Transverse colon (tissue), 4 donors: ENCODE measurements at regions not wholly inside any gene's neighbourhood (a gene's known extent, or its start where the extent isn't known, plus 50 kb on each side); places are given as distances from the start of the nearest gene placed in this dataset.

Experiments
- DNase-seq: peaks from one replicate; pipeline ENCODE4 v3.0.0-alpha.2; 2019
- H3K27ac ChIP-seq, 4 donors: fragments of 200-600 bp; sonication (generic); 2 replicates each; pipeline ENCODE4 v1.5.1; 2016 to 2018; ENCODE audit warnings: inconsistent platforms in 4 of 4
- H3K27me3 ChIP-seq: fragments of 200-600 bp; sonication (generic); 2 replicates; pipeline ENCODE4 v1.5.1; 2017; ENCODE audit warnings: inconsistent platforms
- H3K36me3 ChIP-seq, 4 donors: fragments of 200-600 bp; sonication (generic); 2 replicates each; pipeline ENCODE4 v1.5.1; 2017 to 2019; ENCODE audit warnings: inconsistent platforms in 4 of 4
- H3K4me1 ChIP-seq, 4 donors: fragments of 200-600 bp; sonication (generic); 2 replicates each; pipeline ENCODE4 v1.5.1; 2017 to 2020; ENCODE audit warnings: inconsistent platforms in 4 of 4
- H3K4me3 ChIP-seq, 4 donors: fragments of 200-600 bp; sonication (generic); 1 replicate in 1 of 4; 2 replicates in 3 of 4; pipeline versions ENCODE4 v1.5.1 to v1.6.1; 2017 to 2019; ENCODE audit warnings: inconsistent platforms in 4 of 4
- H3K9me3 ChIP-seq, 2 donors: fragments of 200-600 bp; sonication (generic); 2 replicates each; pipeline ENCODE4 v1.5.1; 2017 to 2019; ENCODE audit warnings: inconsistent platforms in 2 of 2
- EP300 ChIP-seq: sonication (generic); formaldehyde crosslinking; IDR thresholded peaks from one replicate; pipeline ENCODE4 v1.6.1; 2017; ENCODE audit warnings: antibody characterized with exemption, low read depth
- POLR2A ChIP-seq: fragments of 450-650 bp; IDR thresholded peaks from one replicate; pipeline ENCODE4 v1.6.1; 2016; ENCODE audit warnings: antibody characterized with exemption, mild to moderate bottlenecking, moderate library complexity
- POLR2AphosphoS5 ChIP-seq, 3 donors: sonication (generic); formaldehyde crosslinking; IDR thresholded peaks; one replicate each; pipeline ENCODE4 v1.6.1; 2016; ENCODE audit warnings: antibody characterized with exemption in 3 of 3
- WGBS, 2 donors: methylation state at CpG; one replicate each; pipeline ENCODE4 v1.1.5; 2018; ENCODE audit warnings: low coverage in 1 of 2; 5-methylcytosine and 5-hydroxymethylcytosine counted together
- in situ Hi-C, 4 donors: fragments of 200-750 bp; cut with MboI; loops; one replicate each; pipeline versions ENCODE4 v1.15.0 to v1.15.1; 2017; ENCODE audit warnings: low sequenced_read_pairs in 3 of 4, low pct_ligation_motif_present in 1 of 4, low pct_unique_long_range_greater_than_20kb in 1 of 4
- intact Hi-C: fragments of 100-400 bp; cut with DNase I; formaldehyde crosslinking; loops from one replicate; pipeline ENCODE4 v1.15.1; 2023; ENCODE audit warnings: low total_unique reads
- TF ChIP-seq, protein P1 (sequence below), 5 experiments: fragments of 200-600 bp in 3 of 5; fragments of 450-650 bp in 2 of 5; sonication (generic) in 3 of 5; IDR thresholded peaks; 1 replicate in 2 of 5; 2 replicates in 3 of 5; pipeline ENCODE4 v1.5.1; 2016 to 2017; ENCODE audit warnings: antibody characterized with exemption in 5 of 5, inconsistent platforms in 3 of 5, mild to moderate bottlenecking in 2 of 5, moderate library complexity in 1 of 5

DNA sequence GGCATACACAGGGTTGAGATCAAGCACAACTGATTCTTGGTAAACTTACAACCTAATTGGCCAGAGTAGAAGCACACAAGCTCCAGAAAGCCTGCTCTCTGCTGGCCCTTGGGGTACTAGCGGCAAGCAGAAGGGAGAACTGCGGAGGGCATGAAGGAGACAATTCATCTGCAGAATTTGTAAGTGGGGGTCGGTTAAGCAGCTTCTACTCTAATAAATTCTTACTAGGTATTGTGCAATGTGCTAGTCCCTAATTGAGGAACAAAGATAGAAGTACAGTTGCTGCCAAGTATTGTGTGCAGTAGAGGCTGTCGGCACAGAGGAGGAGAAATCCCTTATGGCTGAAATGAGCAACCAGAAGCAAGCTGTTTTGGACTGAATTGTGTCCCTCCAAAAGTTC, 91.2 kb upstream of the VEPH1 start:
- TF ChIP-seq, protein P1, sequence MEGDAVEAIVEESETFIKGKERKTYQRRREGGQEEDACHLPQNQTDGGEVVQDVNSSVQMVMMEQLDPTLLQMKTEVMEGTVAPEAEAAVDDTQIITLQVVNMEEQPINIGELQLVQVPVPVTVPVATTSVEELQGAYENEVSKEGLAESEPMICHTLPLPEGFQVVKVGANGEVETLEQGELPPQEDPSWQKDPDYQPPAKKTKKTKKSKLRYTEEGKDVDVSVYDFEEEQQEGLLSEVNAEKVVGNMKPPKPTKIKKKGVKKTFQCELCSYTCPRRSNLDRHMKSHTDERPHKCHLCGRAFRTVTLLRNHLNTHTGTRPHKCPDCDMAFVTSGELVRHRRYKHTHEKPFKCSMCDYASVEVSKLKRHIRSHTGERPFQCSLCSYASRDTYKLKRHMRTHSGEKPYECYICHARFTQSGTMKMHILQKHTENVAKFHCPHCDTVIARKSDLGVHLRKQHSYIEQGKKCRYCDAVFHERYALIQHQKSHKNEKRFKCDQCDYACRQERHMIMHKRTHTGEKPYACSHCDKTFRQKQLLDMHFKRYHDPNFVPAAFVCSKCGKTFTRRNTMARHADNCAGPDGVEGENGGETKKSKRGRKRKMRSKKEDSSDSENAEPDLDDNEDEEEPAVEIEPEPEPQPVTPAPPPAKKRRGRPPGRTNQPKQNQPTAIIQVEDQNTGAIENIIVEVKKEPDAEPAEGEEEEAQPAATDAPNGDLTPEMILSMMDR (IDR thresholded peaks at IDR 0.05): no peak
- TF ChIP-seq POLR2AphosphoS5 (IDR thresholded peaks at IDR 0.05) (no peak), EP300 (no peak), POLR2A (no peak)
- WGBS, 2 donors: 72 to 77% methylated on average over 4 of the region's 4 CpGs
- Histone ChIP-seq H3K36me3 (no peaks in the 10 kb centered on the region), H3K4me1 (no peaks in the 10 kb centered on the region), H3K27ac (no peak overlapping the region), H3K9me3 (no peaks in the 10 kb centered on the region), H3K4me3 (no peak overlapping the region), H3K27me3 (no peaks in the 10 kb centered on the region)
- in situ Hi-C loops: no loop called here
- DNase-seq: no peak
- intact Hi-C loops: no loop called here

DNA sequence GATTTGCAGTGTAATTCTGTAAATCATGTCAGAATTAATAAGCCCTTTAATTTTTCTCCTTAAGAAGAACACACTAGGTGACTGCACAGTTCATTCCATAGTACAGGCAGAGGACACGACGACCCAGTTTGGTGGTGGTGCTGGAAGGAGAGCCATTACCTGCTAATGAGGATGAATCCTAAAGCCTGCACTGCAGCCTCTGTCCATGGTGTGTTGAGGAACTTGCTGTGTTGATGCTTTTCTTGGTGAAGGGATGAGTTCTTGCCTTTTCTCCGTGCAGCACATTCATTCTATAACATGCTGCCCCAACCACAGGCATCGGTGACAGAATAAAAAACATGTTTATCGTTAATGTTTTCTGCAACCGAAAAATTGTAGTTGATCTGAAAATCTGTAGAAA, 89.6 kb upstream of the VEPH1 start:
- intact Hi-C loops (no loop called here), in situ Hi-C loops (no loop called here)
- DNase-seq: no peak
- no peaks in the 10 kb centered on the region for H3K4me1 ChIP-seq
- H3K27ac ChIP-seq: no peak overlapping the region
- TF ChIP-seq POLR2A (no peak), POLR2AphosphoS5 (IDR thresholded peaks at IDR 0.05) (no peak), EP300 (no peak)
- TF ChIP-seq, protein P1 (IDR thresholded peaks at IDR 0.05): no peak
- no peak overlapping the region for H3K4me3 ChIP-seq
- no peaks in the 10 kb centered on the region for H3K27me3 ChIP-seq
- 75 to 77% methylated on average over 6 of the region's 6 CpGs for WGBS, 2 donors
- H3K9me3 ChIP-seq: no peaks in the 10 kb centered on the region
- no peaks in the 10 kb centered on the region for H3K36me3 ChIP-seq

DNA sequence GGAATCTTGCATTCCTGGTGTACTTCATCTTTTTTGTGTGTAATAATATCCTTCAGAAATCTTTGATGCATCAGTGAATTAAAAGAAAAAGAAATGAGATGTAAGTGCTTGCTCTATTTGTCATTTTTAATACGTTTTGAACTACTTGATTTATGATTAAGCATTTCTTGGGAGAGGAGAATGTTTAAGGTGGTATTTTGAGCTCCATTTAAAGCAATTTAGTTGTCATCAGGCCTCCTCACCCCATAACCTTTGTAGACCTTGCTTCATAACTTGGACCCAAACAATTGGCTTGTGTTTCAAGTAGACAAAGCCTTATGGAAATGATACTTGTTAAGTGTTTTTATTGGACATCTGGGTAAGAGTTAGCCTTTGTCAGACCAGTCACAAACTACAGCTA, 87.1 kb upstream of the VEPH1 start:
- Histone ChIP-seq H3K4me1 (no peaks in the 10 kb centered on the region), H3K27me3 (no peaks in the 10 kb centered on the region), H3K27ac (no peak overlapping the region), H3K4me3 (no peak overlapping the region), H3K9me3 (no peaks in the 10 kb centered on the region), H3K36me3 (no peaks in the 10 kb centered on the region)
- intact Hi-C loops: no loop called here
- in situ Hi-C loops: no loop called here
- WGBS, 2 donors: 33% methylated on average over 1 of the region's 1 CpG
- no peak for TF ChIP-seq EP300
- TF ChIP-seq POLR2AphosphoS5 (IDR thresholded peaks at IDR 0.05): no peak
- TF ChIP-seq POLR2A: no peak
- TF ChIP-seq, protein P1 (IDR thresholded peaks at IDR 0.05): no peak
- DNase-seq: no peak

DNA sequence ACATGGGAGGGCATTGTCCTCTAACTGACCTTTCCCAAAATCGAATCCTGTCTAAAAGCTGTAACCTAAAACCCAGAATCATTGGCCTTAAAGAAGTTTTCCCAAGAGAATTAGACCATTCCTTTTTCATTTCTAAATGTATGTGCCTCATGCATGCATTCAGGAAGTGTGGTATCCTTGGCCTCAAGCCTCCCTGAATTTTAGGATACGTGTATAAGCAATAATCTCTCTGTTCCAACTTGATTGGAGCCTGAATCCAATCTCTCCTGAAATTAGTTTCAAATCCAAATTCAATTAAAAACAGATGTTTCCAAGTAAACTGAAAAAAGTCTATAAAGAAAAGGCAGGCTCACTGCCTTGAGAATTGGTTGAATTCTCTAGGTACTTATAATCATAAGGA, 86.0 kb upstream of the VEPH1 start:
- WGBS, 2 donors: 30 to 69% methylated on average over 2 of the region's 2 CpGs
- H3K27ac ChIP-seq: no peak overlapping the region

More for the DNA sequence above, 86.0 kb upstream of the VEPH1 start:
- intact Hi-C loops: no loop called here
- no peak for DNase-seq
- Histone ChIP-seq H3K4me3 (no peak overlapping the region), H3K4me1 (no peaks in the 10 kb centered on the region), H3K36me3 (no peaks in the 10 kb centered on the region), H3K27me3 (no peaks in the 10 kb centered on the region), H3K9me3 (no peaks in the 10 kb centered on the region)
- no peak for TF ChIP-seq POLR2A
- no peak for TF ChIP-seq POLR2AphosphoS5 (IDR thresholded peaks at IDR 0.05)
- TF ChIP-seq EP300: no peak
- TF ChIP-seq, protein P1 (IDR thresholded peaks at IDR 0.05): no peak
- in situ Hi-C loops: no loop called here
